Neural cell (in vitro differentiated cells): ENCODE measurements at regions not wholly inside any gene's neighbourhood (a gene's known extent, or its start where the extent isn't known, plus 50 kb on each side); places are given as distances from the start of the nearest gene placed in this dataset.

Experiments used
- CTCF ChIP-seq: fragments of 450-650 bp; IDR thresholded peaks from 2 replicates; pipeline ENCODE4 v1.5.1; 2014; ENCODE audit warnings: antibody characterized with exemption, mild to moderate bottlenecking, moderate library complexity; ENCODE audit not compliant: poor library complexity, severe bottlenecking
- EP300 ChIP-seq: fragments of 450-650 bp; conservative IDR thresholded peaks from 2 replicates; pipeline ENCODE4 v1.6.1; 2014; ENCODE audit warnings: antibody characterized with exemption, mild to moderate bottlenecking, moderate library complexity; ENCODE audit not compliant: poor library complexity, severe bottlenecking
- EZH2 ChIP-seq: fragments of 200-600, 300-800 bp; shearing (Covaris generic), sonication (generic); IDR thresholded peaks from 2 replicates; pipeline ENCODE4 v1.6.1; 2014; ENCODE audit warnings: antibody characterized with exemption, low read length, borderline replicate concordance, mild to moderate bottlenecking; ENCODE audit not compliant: insufficient read depth, poor library complexity, severe bottlenecking
- MXI1 ChIP-seq: fragments of 450-650 bp; conservative IDR thresholded peaks from 2 replicates; pipeline ENCODE4 v1.6.1; 2014; ENCODE audit warnings: antibody characterized with exemption, mild to moderate bottlenecking; ENCODE audit not compliant: poor library complexity, severe bottlenecking
- RAD21 ChIP-seq: fragments of 450-650 bp; conservative IDR thresholded peaks from 2 replicates; pipeline ENCODE4 v1.6.1; 2014; ENCODE audit warnings: antibody characterized with exemption, mild to moderate bottlenecking, moderate library complexity
- REST ChIP-seq: IDR thresholded peaks from 2 replicates; pipeline ENCODE4 v1.6.1; 2012; ENCODE audit warnings: borderline replicate concordance
- TAF1 ChIP-seq: IDR thresholded peaks from 2 replicates; pipeline ENCODE4 v1.6.1; 2012; ENCODE audit warnings: low read depth

- TF ChIP-seq MXI1, result no peak
- no peak for TF ChIP-seq RAD21
- TF ChIP-seq CTCF, result no peak
- no peak for TF ChIP-seq EZH2
- TF ChIP-seq REST, result no peak
- no peak for TF ChIP-seq EP300
- no peak for TF ChIP-seq TAF1
These were observed 812.3 kb upstream of the ROBO1 start for GRCh38 chr3:80580146-80580545.
